ENCODE measurements at regions not wholly inside any gene's neighbourhood (a gene's known extent, or its start where the extent isn't known, plus 50 kb on each side); places are given as distances from the start of the nearest gene placed in this dataset.
"Not testable (repeated sequence)": the region's sequence is repeated elsewhere in the genome, so short reads cannot be mapped to it uniquely, and the experiment has no call there.

DNA sequence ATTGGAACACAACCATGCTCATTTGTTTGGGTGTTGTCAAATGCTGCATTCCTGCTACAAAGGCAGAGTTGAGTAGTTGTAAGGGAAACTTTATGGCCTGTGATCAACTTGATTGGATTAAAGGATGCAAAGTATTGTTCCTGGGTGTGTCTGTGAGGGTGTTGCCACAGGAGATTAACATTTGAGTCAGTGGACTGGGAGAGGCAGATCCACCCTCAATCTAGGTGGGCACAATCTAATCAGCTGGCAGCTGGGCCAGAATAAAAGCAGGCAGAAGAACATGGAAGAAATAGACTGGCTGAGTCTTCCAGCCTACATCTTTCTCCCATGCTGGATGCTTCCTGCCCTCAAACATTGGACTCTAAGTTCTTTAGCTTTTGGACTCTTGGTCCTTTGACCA is 145.6 kb upstream of the LMCD1 start:
- TF ChIP-seq CTCF (IDR thresholded peaks at IDR 0.05; ENCODE audit: poor library complexity, severe bottlenecking); EP300 (conservative IDR thresholded peaks at IDR 0.05; ENCODE audit: poor library complexity, severe bottlenecking): not testable (repeated sequence)
